Body of pancreas (tissue), 4 donors: ENCODE measurements at regions not wholly inside any gene's neighbourhood (a gene's known extent, or its start where the extent isn't known, plus 50 kb on each side); places are given as distances from the start of the nearest gene placed in this dataset.

Experiments used
- POLR2A ChIP-seq, 3 donors: fragments of 450-650 bp; IDR thresholded peaks; one replicate each; pipeline ENCODE4 v1.6.1; 2016; ENCODE audit warnings: antibody characterized with exemption in 3 of 3, mild to moderate bottlenecking in 2 of 3
- TF ChIP-seq, protein P1 (sequence below), 7 experiments: fragments of 450-650 bp in 4 of 7; fragments of 200-600 bp in 3 of 7; sonication (generic) in 3 of 7; IDR thresholded peaks; one replicate each; pipeline ENCODE4 v1.5.1; 2016 to 2019; ENCODE audit warnings: antibody characterized with exemption in 7 of 7

DNA sequence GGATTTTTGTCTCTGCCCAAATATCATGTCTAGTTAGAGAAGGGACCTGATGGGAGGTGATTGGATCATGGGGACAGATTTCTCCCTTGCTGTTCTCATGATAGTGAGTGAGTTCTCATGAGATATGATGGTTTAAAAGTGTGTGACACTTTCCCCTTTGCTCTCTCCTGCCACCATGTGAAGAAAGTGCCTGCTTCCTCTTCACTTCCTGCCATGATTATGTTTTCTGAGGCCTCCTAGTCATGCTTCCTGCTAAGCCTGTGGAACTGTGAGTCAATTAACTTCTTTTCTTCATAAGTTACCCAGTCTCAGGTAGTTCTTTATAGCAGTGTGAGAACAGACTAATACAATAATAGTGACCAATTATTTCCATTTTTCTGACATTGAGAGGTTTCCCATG, 167.3 kb upstream of the CYRIA start:
- TF ChIP-seq POLR2A (IDR thresholded peaks at IDR 0.05) = no peak
- TF ChIP-seq, protein P1, sequence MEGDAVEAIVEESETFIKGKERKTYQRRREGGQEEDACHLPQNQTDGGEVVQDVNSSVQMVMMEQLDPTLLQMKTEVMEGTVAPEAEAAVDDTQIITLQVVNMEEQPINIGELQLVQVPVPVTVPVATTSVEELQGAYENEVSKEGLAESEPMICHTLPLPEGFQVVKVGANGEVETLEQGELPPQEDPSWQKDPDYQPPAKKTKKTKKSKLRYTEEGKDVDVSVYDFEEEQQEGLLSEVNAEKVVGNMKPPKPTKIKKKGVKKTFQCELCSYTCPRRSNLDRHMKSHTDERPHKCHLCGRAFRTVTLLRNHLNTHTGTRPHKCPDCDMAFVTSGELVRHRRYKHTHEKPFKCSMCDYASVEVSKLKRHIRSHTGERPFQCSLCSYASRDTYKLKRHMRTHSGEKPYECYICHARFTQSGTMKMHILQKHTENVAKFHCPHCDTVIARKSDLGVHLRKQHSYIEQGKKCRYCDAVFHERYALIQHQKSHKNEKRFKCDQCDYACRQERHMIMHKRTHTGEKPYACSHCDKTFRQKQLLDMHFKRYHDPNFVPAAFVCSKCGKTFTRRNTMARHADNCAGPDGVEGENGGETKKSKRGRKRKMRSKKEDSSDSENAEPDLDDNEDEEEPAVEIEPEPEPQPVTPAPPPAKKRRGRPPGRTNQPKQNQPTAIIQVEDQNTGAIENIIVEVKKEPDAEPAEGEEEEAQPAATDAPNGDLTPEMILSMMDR (IDR thresholded peaks at IDR 0.05) = no peak
